ENCODE measurements at regions not wholly inside any gene's neighbourhood (a gene's known extent, or its start where the extent isn't known, plus 50 kb on each side); places are given as distances from the start of the nearest gene placed in this dataset.

DNA sequence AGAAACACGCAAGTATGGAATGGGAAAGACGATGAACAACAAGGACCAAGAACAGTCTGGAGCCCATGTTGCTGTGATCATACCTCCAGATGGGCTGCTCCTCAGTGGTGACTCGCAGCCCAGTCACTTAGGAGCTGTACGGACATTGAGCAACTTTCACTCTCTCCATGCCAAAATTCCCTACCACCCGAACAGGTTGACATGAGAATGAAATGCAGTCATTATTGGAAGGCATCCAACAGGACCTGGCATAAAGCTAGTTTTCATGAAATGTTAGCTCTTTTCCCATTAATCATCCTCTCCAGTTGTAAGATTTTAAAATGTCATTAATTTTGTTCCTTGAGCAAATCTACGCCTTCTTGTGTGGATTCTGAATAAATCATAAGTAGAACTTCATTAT is 82.7 kb upstream of the GPM6B start:
- H3K4me3 ChIP-seq, result no peak overlapping the region
- no peaks in the 10 kb centered on the region for H3K9me3 ChIP-seq
- H3K4me1 ChIP-seq, result no peaks in the 10 kb centered on the region
- H3K27ac ChIP-seq, result no peak overlapping the region
- no peaks in the 10 kb centered on the region for H3K27me3 ChIP-seq
- no peaks in the 10 kb centered on the region for H3K36me3 ChIP-seq
- ATAC-seq (ENCODE audit: low FRiP score in 2 of 2), result peak in 1 of 2 donors; percentile 46
- WGBS, 2 donors, result 57 to 69% methylated on average over 5 to 6 of the region's 6 CpGs
- TF ChIP-seq EP300 (IDR thresholded peaks at IDR 0.05) (no peak), POLR2A (IDR thresholded peaks at IDR 0.05) (no peak), POLR2AphosphoS5 (IDR thresholded peaks at IDR 0.05) (no peak)
- TF ChIP-seq, protein P1, sequence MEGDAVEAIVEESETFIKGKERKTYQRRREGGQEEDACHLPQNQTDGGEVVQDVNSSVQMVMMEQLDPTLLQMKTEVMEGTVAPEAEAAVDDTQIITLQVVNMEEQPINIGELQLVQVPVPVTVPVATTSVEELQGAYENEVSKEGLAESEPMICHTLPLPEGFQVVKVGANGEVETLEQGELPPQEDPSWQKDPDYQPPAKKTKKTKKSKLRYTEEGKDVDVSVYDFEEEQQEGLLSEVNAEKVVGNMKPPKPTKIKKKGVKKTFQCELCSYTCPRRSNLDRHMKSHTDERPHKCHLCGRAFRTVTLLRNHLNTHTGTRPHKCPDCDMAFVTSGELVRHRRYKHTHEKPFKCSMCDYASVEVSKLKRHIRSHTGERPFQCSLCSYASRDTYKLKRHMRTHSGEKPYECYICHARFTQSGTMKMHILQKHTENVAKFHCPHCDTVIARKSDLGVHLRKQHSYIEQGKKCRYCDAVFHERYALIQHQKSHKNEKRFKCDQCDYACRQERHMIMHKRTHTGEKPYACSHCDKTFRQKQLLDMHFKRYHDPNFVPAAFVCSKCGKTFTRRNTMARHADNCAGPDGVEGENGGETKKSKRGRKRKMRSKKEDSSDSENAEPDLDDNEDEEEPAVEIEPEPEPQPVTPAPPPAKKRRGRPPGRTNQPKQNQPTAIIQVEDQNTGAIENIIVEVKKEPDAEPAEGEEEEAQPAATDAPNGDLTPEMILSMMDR (IDR thresholded peaks at IDR 0.05), result no peak
- DNase-seq, result peak in 1 of 2 donors; percentile 42

DNA sequence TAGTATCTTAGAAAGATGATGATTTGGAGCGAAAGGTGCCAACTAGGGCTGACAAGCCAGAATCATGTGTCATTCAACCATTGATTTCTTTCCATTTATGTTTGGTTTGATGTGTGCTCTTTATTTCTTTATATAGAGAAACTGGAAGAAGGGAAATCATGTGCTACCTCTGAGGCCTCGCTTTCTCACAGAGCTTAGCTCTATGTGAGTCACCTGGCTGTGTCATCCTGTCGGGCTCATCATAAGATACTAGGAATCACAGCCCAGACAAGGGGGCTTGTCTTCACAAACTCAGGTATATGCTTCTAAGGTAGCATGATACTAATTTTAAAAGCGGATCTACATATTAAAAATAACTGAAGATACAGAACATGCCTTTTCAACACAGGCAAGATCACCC is 81.7 kb upstream of the GPM6B start:
- no peak overlapping the region for H3K4me3 ChIP-seq
- H3K9me3 ChIP-seq, result no peaks in the 10 kb centered on the region
- H3K27me3 ChIP-seq, result no peaks in the 10 kb centered on the region
- WGBS, 2 donors, result 70 to 89% methylated on average over 4 of the region's 4 CpGs
- TF ChIP-seq EP300 (IDR thresholded peaks at IDR 0.05) (no peak), POLR2AphosphoS5 (IDR thresholded peaks at IDR 0.05) (no peak), POLR2A (IDR thresholded peaks at IDR 0.05) (no peak)
- TF ChIP-seq, protein P1 (IDR thresholded peaks at IDR 0.05), result no peak
- H3K4me1 ChIP-seq, result no peaks in the 10 kb centered on the region
- H3K36me3 ChIP-seq, result no peaks in the 10 kb centered on the region
- DNase-seq (no peak), ATAC-seq (ENCODE audit: low FRiP score in 2 of 2) (no peak)
- H3K27ac ChIP-seq, result no peak overlapping the region

DNA sequence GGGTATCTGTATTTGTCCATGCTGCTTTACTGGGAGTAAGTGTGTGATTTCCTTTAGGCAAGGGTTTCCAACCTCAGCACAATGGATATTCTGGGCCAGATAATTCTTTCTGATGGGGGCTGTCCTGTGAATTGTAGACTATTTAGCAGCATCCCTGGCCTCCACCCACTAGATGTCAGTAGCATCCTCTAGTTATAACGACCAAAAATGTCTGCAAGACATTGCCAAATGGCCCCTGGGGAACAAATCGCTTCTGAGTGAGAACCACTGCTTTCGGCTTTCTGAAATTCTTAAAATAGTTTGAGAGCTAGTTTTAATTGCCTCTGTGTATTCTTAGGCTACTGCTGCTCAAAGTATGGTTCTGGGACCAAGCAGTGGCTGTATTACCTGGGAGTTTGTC is 81.2 kb upstream of the GPM6B start:
- DNase-seq, result no peak
- H3K27me3 ChIP-seq, result no peaks in the 10 kb centered on the region
- H3K27ac ChIP-seq, result no peak overlapping the region
- no peaks in the 10 kb centered on the region for H3K9me3 ChIP-seq
- no peaks in the 10 kb centered on the region for H3K4me1 ChIP-seq
- H3K36me3 ChIP-seq, result no peaks in the 10 kb centered on the region
- no peak for TF ChIP-seq POLR2A (IDR thresholded peaks at IDR 0.05)
- TF ChIP-seq POLR2AphosphoS5 (IDR thresholded peaks at IDR 0.05), result no peak
- TF ChIP-seq, protein P1 (IDR thresholded peaks at IDR 0.05), result peak in 1 of 6 experiments; percentile 13
- TF ChIP-seq EP300 (IDR thresholded peaks at IDR 0.05), result no peak
- H3K4me3 ChIP-seq, result no peak overlapping the region
- 40 to 55% methylated on average over 1 to 3 of the region's 3 CpGs for WGBS, 2 donors
- ATAC-seq (ENCODE audit: low FRiP score in 2 of 2), result no peak

DNA sequence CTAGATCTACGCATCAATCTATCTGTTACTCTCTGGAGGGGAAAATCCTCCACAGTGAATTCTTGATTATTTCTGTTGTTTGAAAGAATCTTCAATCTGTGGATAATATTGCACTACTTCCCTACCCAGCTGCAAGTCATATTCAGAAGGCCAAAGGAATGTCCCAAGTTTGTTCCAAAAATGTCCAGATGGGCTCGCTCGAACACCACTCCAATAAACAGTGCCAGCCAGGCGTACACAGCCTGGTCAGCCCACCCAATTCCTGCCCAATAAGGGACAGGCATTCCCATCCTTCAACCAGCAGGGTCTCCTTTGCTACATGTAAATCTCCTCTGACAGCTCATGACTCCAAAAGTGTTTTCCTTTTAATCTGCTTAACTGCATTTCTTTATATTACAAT is 80.7 kb upstream of the GPM6B start:
- 82 to 94% methylated on average over 4 of the region's 4 CpGs for WGBS, 2 donors
- H3K4me1 ChIP-seq, result no peaks in the 10 kb centered on the region
- no peak overlapping the region for H3K27ac ChIP-seq
- ATAC-seq (ENCODE audit: low FRiP score in 2 of 2) (no peak), DNase-seq (no peak)
- H3K27me3 ChIP-seq, result no peaks in the 10 kb centered on the region
- TF ChIP-seq POLR2AphosphoS5 (IDR thresholded peaks at IDR 0.05) (no peak), POLR2A (IDR thresholded peaks at IDR 0.05) (no peak), EP300 (IDR thresholded peaks at IDR 0.05) (no peak)
- TF ChIP-seq, protein P1 (IDR thresholded peaks at IDR 0.05), result no peak
- no peak overlapping the region for H3K4me3 ChIP-seq
- H3K36me3 ChIP-seq, result no peaks in the 10 kb centered on the region
- no peaks in the 10 kb centered on the region for H3K9me3 ChIP-seq

DNA sequence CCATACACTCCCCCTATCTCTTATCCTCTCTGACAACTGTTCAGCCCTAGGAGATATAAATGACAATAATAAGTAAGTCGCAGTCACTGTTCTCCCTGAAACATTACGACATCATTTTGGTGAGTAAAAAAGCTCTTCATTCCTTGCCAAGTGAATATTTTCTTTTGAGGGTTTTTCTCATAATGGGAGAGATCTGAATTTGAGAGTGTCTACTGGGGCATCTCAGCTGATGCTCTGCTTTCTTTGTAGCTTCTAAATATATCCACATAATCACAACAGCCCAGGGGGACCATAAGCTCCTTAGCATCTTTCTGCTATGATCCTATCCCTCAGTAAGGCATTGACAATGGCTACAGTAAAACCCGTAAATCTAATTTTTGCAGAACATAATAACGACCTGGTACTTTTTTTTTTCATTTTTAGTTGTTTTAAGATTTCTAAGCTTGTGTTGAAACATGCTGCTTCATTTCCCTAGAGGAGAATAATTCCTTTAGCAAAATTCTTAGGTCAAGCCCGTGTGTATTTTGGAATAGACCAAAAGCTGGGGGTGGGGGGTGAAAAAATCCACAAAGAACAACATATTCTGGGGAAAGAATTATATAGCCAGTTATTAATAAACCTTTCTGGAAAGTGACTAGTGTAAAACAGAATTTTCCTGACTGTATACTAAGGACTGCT is 78.1 kb upstream of the GPM6B start:
- no peaks in the 10 kb centered on the region for H3K36me3 ChIP-seq
- WGBS, 2 donors, result 62 to 77% methylated on average over 5 of the region's 5 CpGs
- H3K27ac ChIP-seq, result no peak overlapping the region
- DNase-seq, result no peak
- ATAC-seq (ENCODE audit: low FRiP score in 2 of 2), result no peak
- H3K4me1 ChIP-seq, result no peaks in the 10 kb centered on the region
- H3K4me3 ChIP-seq, result no peak overlapping the region
- H3K27me3 ChIP-seq, result no peaks in the 10 kb centered on the region
- no peaks in the 10 kb centered on the region for H3K9me3 ChIP-seq
- TF ChIP-seq POLR2AphosphoS5 (IDR thresholded peaks at IDR 0.05) (no peak), EP300 (IDR thresholded peaks at IDR 0.05) (no peak), POLR2A (IDR thresholded peaks at IDR 0.05) (no peak)
- TF ChIP-seq, protein P1 (IDR thresholded peaks at IDR 0.05), result no peak

Measured in upper lobe of left lung (tissue), 6 donors.